SIG-M5 treated with dmso at 0.1 percent for 504 hours (cell line): ENCODE measurements at regions not wholly inside any gene's neighbourhood (a gene's known extent, or its start where the extent isn't known, plus 50 kb on each side); places are given as distances from the start of the nearest gene placed in this dataset.
A peak's percentile ranks its signal among the peaks of the same experiment; 100 is the strongest.
"Not testable (repeated sequence)": the region's sequence is repeated elsewhere in the genome, so short reads cannot be mapped to it uniquely, and the experiment has no call there.

Experiments
- DNase-seq: peaks from one replicate; lab custom pipeline; 2025; ENCODE audit not compliant: unreplicated experiment; lab: John Stamatoyannopoulos, UW

DNA sequence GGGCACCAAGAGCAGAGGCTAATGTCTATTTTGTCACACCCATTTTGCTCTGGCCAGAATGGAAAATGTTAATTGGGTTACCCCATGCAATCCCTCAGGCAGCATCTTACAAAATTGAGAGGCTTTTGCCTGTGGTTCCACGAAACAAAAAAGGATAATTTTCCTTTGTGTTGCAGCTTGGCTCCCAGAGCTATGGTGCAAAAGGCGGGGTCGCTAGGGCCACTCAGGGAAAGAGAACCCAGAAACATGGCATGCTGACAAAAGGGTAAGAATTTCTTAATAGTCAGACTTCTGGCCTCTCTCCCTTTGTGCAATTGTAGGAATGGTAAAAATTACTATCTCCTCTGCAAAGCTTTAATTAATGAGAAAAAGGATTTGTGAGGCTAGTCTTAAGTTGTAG lies 119.6 kb upstream of the BANK1 start:
- no peak for DNase-seq

- no peak for DNase-seq
Observed at GRCh38 chr4:101670370-101670769, 120.2 kb upstream of the BANK1 start.

GRCh38 chr4:101669832-101670188 lies 120.7 kb upstream of the BANK1 start:
- no peak for DNase-seq

GRCh38 chr4:101669138-101669831 lies 121.2 kb upstream of the BANK1 start:
- no peak for DNase-seq

- DNase-seq = no peak
Observed at GRCh38 chr4:101667348-101667747, 123.2 kb upstream of the BANK1 start.

- DNase-seq = no peak
Observed at GRCh38 chr4:101660607-101661006, 129.9 kb upstream of the BANK1 start.

- no peak for DNase-seq
Observed at GRCh38 chr4:101655857-101656256, 134.7 kb upstream of the BANK1 start.

- DNase-seq = no peak
Observed at GRCh38 chr4:101655005-101655404, 135.5 kb upstream of the BANK1 start.

- no peak for DNase-seq
Observed at GRCh38 chr4:101651778-101652177, 138.8 kb upstream of the BANK1 start.

GRCh38 chr4:101649790-101650515 lies 140.6 kb upstream of the BANK1 start:
- DNase-seq = no peak

- no peak for DNase-seq
Observed at GRCh38 chr4:101647710-101648034, 142.9 kb upstream of the BANK1 start.

- DNase-seq = no peak
Observed at GRCh38 chr4:101644516-101644915, 146.0 kb upstream of the BANK1 start.

- no peak for DNase-seq
Observed at GRCh38 chr4:101643186-101643837, 147.2 kb upstream of the BANK1 start.

- DNase-seq = not testable (repeated sequence)
Observed at GRCh38 chr4:101632766-101633165, 157.8 kb upstream of the BANK1 start.

- no peak for DNase-seq
Observed at GRCh38 chr4:101630319-101630986, 160.1 kb upstream of the BANK1 start.

GRCh38 chr4:101621120-101621519 lies 169.4 kb upstream of the BANK1 start:
- no peak for DNase-seq

GRCh38 chr4:101615652-101616051 lies 174.9 kb upstream of the BANK1 start:
- DNase-seq = no peak

DNA sequence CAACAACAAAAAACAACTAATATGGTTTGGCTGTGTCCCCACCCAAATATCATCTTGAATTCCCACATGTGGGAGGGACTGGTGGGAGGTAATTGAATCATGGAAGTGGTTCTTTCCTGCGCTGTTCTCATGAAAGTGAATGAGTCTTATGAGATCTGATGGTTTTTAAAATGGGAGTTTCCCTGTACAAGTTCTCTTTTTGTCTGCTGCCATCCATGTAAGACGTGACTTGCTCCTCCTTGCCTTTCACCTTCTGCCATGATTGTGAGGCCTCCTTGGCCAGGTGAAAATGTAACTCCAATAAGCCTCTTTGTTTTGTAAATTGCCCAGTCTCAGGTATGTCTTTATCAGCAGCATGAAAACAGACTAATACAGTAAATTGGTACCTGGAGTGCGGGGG lies 183.5 kb upstream of the BANK1 start:
- not testable (repeated sequence) for DNase-seq

DNA sequence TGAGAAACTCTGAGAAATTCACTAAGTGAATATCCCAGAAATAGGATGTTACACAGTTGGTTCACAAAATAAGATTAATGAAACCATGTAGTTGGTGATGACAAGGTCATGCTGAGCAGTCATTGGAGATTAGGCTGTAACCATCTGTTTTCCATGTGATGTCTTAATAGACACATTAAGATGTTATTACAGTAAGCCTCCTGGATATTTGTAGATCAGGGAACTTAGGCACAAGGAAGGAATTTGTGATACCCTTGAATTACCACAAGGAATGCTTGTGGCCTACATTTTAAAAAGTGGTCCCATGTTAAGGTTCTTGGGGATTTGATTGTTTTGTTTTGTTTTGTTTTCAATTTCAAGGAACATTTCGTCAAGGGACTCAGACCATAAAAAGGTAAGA lies 185.6 kb upstream of the BANK1 start:
- DNase-seq = no peak

DNA sequence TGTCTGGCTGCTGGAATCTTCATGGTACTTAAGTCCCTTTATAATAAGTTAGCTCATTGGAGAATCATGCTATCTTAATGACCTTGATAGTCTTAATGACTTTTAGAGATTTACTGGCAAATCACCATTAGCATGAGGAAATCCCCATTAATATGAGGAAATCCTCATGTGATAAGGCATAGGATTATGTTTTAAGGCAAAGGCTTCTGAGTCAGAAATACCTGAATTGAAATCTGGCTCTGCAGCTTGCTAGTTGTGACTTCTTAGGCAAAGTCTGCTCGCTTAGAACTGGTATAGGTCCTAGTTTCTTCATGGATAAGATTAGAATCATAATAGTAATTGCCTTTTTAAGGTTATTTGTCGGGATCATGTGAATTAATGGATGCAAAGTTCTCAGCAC lies 190.2 kb upstream of the BANK1 start:
- DNase-seq = no peak

DNA sequence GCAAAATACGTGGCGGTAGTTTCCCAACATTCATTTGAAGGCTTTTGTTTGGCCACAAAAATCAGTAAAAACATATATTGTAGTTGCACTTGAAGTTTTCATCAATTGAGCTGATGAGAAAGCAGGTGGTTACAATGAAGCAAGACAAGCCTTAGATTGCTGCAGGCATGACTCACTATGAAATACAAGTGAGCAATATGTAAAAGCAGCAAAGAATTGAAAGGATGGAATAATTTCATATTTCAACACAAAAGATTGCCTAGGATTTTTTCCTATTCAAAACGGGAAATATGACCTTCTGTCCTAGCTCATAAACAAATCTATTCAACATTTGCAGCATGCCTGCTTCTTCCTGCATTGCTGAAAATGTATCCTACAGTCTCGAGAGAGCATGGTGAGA lies 190.9 kb upstream of the BANK1 start:
- DNase-seq = peak; percentile 6
